GM10266 (cell line): ENCODE measurements at regions not wholly inside any gene's neighbourhood (a gene's known extent, or its start where the extent isn't known, plus 50 kb on each side); places are given as distances from the start of the nearest gene placed in this dataset.

Source experiments
- DNase-seq: peaks from one replicate; pipeline ENCODE4 v3.0.0; 2012; ENCODE audit errors: extremely low spot score
- TF ChIP-seq, protein P1 (sequence below): IDR thresholded peaks from 2 replicates; pipeline ENCODE4 v1.5.1; 2012; ENCODE audit warnings: mild to moderate bottlenecking, low read depth; ENCODE audit not compliant: control insufficient read depth, insufficient read depth; ENCODE audit errors: missing control alignments

DNA sequence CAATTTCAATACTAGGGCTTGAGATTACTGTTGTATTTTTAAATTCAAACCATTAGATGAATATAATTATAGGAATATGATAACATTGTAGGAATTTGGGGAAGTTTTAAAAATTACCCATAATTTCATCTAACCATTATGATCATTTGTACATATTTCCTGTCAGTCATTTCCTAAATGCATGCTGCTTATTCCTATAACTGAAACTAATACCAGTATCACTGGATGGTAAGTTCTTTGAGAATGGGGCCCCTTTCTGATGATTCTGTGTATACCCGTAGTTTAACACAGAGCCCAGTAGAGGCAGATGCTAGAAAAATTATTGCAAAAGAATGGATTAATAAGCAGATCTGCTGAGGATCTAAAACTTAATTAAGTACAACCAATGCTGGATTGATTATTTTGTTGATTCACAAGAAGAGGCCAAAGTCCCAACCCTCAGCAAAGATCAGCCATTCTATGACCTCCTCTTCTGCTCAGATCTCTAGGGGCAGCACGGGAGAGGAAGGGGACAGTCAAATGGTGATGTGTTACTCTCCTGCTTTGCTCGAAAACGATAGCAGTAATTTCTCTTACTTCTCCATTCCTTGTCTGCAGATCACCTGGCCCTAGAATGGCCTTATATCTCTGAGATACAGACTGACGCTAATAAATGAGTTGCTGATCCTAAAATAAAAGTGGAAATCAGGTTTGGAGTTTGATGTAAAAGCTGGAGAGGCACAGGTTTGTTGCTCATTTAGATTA, 69.5 kb upstream of the PELI1 start:
- no peak for DNase-seq

DNA sequence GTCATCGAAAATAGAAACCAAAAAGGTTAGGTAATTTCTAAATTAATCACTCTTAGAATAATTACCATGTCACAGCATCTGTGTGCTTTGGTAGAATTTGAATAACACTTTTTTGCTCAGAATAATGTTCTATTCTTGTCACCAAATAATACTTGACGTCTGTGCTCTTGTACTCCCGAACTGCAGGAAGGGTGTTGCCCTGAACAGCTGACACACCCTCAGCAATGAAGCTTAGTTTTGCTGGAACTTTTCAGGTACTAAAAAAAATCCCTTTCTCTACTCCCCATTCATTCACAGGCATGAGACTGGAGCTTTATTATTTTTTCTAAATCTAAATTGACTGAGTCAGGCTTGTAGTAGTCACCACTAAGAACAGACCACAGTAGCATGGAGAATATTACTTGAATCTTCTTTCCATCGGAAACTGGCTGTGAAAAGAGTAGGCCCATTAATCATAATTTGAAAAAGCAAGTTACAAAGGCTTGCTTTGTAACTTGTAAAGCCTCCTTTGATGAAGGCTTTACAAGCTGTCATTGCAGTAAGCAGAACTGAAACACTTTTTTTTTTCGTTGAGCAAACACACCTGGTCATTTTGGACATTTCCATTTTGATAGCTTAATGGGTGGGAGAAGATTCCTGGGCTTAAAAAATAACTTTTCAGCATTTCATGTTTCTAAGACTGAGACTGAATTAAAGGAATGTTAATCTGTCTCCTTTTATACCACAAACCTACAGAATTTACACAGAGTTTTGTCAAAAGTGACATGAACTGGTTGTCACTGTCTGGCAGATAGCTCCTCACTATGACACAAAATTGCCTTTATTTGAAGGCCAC, 70.3 kb upstream of the PELI1 start:
- DNase-seq: peak; percentile 30
- TF ChIP-seq, protein P1, sequence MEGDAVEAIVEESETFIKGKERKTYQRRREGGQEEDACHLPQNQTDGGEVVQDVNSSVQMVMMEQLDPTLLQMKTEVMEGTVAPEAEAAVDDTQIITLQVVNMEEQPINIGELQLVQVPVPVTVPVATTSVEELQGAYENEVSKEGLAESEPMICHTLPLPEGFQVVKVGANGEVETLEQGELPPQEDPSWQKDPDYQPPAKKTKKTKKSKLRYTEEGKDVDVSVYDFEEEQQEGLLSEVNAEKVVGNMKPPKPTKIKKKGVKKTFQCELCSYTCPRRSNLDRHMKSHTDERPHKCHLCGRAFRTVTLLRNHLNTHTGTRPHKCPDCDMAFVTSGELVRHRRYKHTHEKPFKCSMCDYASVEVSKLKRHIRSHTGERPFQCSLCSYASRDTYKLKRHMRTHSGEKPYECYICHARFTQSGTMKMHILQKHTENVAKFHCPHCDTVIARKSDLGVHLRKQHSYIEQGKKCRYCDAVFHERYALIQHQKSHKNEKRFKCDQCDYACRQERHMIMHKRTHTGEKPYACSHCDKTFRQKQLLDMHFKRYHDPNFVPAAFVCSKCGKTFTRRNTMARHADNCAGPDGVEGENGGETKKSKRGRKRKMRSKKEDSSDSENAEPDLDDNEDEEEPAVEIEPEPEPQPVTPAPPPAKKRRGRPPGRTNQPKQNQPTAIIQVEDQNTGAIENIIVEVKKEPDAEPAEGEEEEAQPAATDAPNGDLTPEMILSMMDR: no peak

More for the DNA sequence above, 69.5 kb upstream of the PELI1 start:
- TF ChIP-seq, protein P1: no peak

DNA sequence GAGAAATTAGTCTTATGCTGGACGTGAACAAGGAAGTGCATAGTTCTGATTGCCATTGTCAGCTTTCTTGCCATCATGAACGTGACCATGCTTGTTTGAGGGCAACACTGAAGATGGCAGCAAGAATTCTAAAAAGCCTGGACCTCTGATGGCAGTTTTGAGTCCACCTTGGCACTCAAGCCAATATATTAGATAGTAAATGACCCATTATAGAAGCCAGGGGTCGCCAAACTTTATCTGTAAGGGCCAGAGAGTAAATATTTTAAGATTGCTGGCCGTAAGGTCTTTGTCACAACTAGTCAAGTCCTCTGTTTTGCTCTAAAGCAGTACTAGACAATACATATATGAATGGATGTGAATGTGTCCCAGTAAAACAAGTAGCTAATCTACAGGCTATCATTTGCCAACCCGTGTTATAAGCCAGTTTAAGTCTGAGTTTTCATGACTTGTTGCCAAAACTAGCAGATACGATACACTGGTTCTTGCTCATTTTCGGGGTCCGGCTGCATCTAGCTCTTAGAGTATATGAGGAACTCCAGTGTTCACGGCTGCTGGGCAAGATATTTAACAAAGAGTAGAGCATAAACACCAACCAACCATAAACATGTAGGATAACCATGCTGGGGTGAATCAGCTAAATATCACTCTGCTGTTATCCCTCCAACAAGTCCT, 73.1 kb upstream of the PELI1 start:
- DNase-seq: no peak
- TF ChIP-seq, protein P1: no peak

DNA sequence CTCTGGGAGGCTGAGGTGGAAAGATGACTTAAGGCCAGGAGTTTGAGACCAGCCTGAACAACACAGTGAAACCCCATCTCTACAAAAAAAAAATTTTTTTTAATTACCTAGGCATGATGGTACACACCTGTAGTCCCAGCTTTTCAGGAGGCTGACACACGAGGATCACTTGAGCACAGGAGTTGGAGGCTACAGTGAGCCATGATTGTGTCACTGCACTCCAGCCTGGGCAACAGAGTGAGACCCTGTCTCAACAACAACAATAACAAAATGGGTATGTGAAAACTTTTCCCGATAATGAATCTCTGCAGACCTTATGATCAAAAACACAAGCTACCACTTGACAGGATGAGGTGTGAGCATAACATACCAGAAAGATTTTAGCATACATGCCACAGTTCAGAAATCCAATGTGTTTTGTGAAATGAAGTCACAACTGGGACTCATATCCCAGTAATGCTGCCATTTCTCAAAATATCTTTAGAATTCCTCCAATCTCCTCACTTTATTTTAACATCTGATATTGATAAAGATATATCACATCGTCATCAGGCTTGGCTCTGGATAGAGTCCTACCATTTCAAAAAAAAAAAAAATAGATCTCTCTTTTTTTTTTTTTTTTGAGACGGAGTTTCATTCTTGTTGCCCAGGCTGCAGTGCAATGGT, 74.0 kb upstream of the PELI1 start:
- DNase-seq: no peak
- TF ChIP-seq, protein P1: no peak

DNA sequence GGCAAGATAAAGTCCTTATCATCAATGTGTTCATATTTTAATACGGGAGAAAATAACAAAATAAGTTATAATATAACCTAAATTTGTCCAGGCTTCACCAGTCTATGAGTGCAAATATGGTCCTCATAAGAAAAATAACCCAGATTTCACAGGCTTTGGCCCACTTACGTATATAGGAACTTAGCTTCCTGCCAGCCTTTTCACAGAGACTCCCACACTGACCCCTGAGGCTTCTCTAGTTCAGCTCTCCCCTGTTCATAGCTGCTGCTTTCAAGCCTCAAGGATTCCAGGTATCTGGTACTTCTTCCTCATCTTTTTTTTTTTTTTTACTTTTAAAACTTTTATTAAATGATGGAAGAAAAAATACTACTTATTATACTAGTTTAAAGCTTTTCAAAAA, 74.9 kb upstream of the PELI1 start:
- TF ChIP-seq, protein P1: no peak
- DNase-seq: no peak

DNA sequence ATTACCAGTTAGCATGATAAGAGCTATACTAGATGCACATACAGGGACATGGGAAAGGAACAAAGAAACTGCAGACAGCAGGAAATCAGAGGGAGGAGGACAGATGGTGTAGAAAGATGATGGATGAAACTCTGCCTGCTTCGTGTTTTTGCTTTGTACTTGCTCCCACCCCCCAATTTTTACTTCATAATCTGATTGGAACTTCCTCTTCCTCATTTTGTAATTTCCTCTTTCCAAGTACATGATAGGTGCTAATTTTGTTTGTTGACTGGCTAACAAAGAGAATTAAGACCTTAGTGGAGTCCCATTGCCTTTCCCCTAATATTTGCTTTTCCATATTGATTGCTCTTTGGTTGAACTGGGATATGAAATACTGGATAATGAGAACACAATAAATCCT, 76.0 kb upstream of the PELI1 start:
- TF ChIP-seq, protein P1: no peak
- DNase-seq: no peak
